HEK293T (cell line): ENCODE measurements at regions not wholly inside any gene's neighbourhood (a gene's known extent, or its start where the extent isn't known, plus 50 kb on each side); places are given as distances from the start of the nearest gene placed in this dataset.

Experiments used
- BHLHE40 ChIP-seq: fragments of 450-650 bp; IDR thresholded peaks from 2 replicates; pipeline ENCODE4 v1.6.1; 2016; ENCODE audit warnings: mild to moderate bottlenecking, moderate library complexity, borderline replicate concordance
- CTBP1 ChIP-seq: fragments of 450-650 bp; IDR thresholded peaks from 2 replicates; pipeline ENCODE4 v1.6.1; 2016; ENCODE audit warnings: borderline replicate concordance
- FOXK2 ChIP-seq: fragments of 450-650 bp; IDR thresholded peaks from 2 replicates; pipeline ENCODE4 v1.6.1; 2016; ENCODE audit warnings: mild to moderate bottlenecking
- FOXM1 ChIP-seq: fragments of 450-650 bp; IDR thresholded peaks from 2 replicates; pipeline ENCODE4 v1.6.1; 2017; ENCODE audit warnings: mild to moderate bottlenecking, borderline replicate concordance
- HDGF ChIP-seq: fragments of 450-650 bp; IDR thresholded peaks from 2 replicates; pipeline ENCODE4 v1.6.1; 2017; ENCODE audit warnings: antibody characterized with exemption, borderline replicate concordance
- L3MBTL2 ChIP-seq: fragments of 450-650 bp; conservative IDR thresholded peaks from 2 replicates; pipeline ENCODE4 v1.6.1; 2016; ENCODE audit warnings: mild to moderate bottlenecking
- NFRKB ChIP-seq: fragments of 450-650 bp; IDR thresholded peaks from 2 replicates; pipeline ENCODE4 v1.6.1; 2016; ENCODE audit warnings: mild to moderate bottlenecking, moderate library complexity
- PKNOX1 ChIP-seq: fragments of 450-650 bp; IDR thresholded peaks from 2 replicates; pipeline ENCODE4 v1.6.1; 2016
- SP1 ChIP-seq: fragments of 450-650 bp; IDR thresholded peaks from 2 replicates; pipeline ENCODE4 v1.6.1; 2017
- SUZ12 ChIP-seq: fragments of 450-650 bp; IDR thresholded peaks from 2 replicates; pipeline ENCODE4 v1.6.1; 2016; ENCODE audit warnings: mild to moderate bottlenecking
- ZNF384 ChIP-seq: fragments of 450-650 bp; IDR thresholded peaks from 2 replicates; pipeline ENCODE4 v1.6.1; 2016

- TF ChIP-seq SUZ12 = no peak
- no peak for TF ChIP-seq FOXM1
- TF ChIP-seq SP1 = no peak
- no peak for TF ChIP-seq CTBP1
- TF ChIP-seq FOXK2 = no peak
- no peak for TF ChIP-seq HDGF
- TF ChIP-seq ZNF384 = no peak
- TF ChIP-seq NFRKB = no peak
- TF ChIP-seq L3MBTL2 = no peak
- TF ChIP-seq BHLHE40 = no peak
- no peak for TF ChIP-seq PKNOX1
Measured at GRCh38 chr3:105938101-105938500, 69.3 kb upstream of the CBLB start.
